HepG2 (cell line): ENCODE measurements at regions not wholly inside any gene's neighbourhood (a gene's known extent, or its start where the extent isn't known, plus 50 kb on each side); places are given as distances from the start of the nearest gene placed in this dataset.

Experiments used
- RXRB ChIP-seq: IDR thresholded peaks from 2 replicates; pipeline ENCODE4 v1.6.1; 2016; ENCODE audit warnings: borderline replicate concordance, missing genetic modification reagents, missing compliant biosample characterization
- TF ChIP-seq, protein P1 (sequence below): sonication (generic); IDR thresholded peaks from 2 replicates; pipeline ENCODE4 v1.6.1; 2016; ENCODE audit warnings: low read depth, borderline replicate concordance
- TF ChIP-seq, protein P2 (sequence below), 2 experiments: sonication (generic) in 1 of 2; formaldehyde crosslinking in 1 of 2; IDR thresholded peaks; 2 replicates each; pipeline versions ENCODE4 v1.5.1 to v1.6.1; 2011 to 2020; ENCODE audit warnings: borderline replicate concordance in 1 of 2, low read depth in 1 of 2, low read length in 1 of 2, mild to moderate bottlenecking in 1 of 2, missing genetic modification reagents in 1 of 2, moderate library complexity in 1 of 2

DNA sequence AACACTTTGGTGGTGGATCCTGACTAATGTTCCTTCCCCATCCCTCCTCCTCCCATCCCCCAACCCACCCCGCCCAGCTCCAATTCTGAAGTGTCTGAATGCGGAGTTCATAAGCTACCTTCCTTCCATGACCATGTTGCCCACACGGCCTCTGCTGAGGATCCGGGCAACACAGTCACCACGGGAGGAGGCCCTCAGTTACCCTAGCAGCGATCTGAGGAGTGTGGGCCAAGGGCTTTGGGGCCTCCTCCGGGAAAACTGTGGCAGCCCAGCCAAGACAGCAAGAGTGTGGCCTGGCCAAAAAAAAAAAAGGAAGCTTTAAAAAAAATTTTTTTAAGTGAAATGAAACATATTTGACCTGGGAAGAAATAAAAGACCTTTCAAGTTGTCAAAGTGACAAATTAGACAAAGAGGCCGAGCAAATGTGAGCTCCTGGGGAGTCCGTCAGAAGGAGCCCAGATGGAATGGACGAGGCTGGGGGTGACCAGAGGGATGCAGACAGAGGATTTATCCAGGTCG lies 169.0 kb upstream of the PKDCC start:
- TF ChIP-seq RXRB (CRISPR knock-in tag) = no peak
- TF ChIP-seq, protein P1, sequence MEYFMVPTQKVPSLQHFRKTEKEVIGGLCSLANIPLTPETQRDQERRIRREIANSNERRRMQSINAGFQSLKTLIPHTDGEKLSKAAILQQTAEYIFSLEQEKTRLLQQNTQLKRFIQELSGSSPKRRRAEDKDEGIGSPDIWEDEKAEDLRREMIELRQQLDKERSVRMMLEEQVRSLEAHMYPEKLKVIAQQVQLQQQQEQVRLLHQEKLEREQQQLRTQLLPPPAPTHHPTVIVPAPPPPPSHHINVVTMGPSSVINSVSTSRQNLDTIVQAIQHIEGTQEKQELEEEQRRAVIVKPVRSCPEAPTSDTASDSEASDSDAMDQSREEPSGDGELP = no peak
- TF ChIP-seq, protein P2, sequence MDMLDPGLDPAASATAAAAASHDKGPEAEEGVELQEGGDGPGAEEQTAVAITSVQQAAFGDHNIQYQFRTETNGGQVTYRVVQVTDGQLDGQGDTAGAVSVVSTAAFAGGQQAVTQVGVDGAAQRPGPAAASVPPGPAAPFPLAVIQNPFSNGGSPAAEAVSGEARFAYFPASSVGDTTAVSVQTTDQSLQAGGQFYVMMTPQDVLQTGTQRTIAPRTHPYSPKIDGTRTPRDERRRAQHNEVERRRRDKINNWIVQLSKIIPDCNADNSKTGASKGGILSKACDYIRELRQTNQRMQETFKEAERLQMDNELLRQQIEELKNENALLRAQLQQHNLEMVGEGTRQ (IDR thresholded peaks at IDR 0.05; ENCODE audit: low read depth, low read length) = no peak
- TF ChIP-seq, protein P2 (CRISPR knock-in tag; IDR thresholded peaks at IDR 0.05; ENCODE audit: borderline replicate concordance) = no peak
